Endothelial cell of umbilical vein (primary cell): ENCODE measurements at regions not wholly inside any gene's neighbourhood (a gene's known extent, or its start where the extent isn't known, plus 50 kb on each side); places are given as distances from the start of the nearest gene placed in this dataset.

Experiments
- BruUV-seq: library from RNA; stranded (reverse); fragments of 400-500 nt; replicated peaks from 2 replicates; lab custom pipeline; 2021; lab: Mats Ljungman, UMichigan
- CTCF ChIA-PET: fragments of 300-600, 350-600 bp; sonication (Branson Sonifier 250); formaldehyde crosslinking; loops from one replicate; lab custom pipeline; 2021; ENCODE audit warnings: antibody characterized with exemption, inconsistent platforms; lab: Charles Lee
- POLR2A ChIA-PET: fragments of 300-600, 350-600 bp; sonication (Branson Sonifier 250); formaldehyde crosslinking; loops from one replicate; lab custom pipeline; 2021; ENCODE audit warnings: antibody characterized with exemption, inconsistent platforms; lab: Charles Lee
- DNase-seq: peaks from one replicate; pipeline ENCODE4 v3.0.0-alpha.2; 2011; ENCODE audit warnings: low read depth, low spot score
- FAIRE-seq: peaks from 2 replicates; lab custom pipeline; 2011; peaks lifted over from hg19 to GRCh38; lab: Jason Lieb, UNC
- H2AFZ ChIP-seq: 2 replicates; pipeline ENCODE4 v1.6.0; 2012; ENCODE audit warnings: low read depth, low read length, control low read depth, inconsistent platforms
- H3K27ac ChIP-seq: 2 replicates; pipeline ENCODE4 v1.5.1; 2011; ENCODE audit warnings: low read depth, mild to moderate bottlenecking, control low read depth, low read length, moderate library complexity; ENCODE audit not compliant: insufficient read depth
- H3K27me3 ChIP-seq, 2 experiments: 2 replicates each; pipeline versions ENCODE4 v1.6.0 to v1.6.1; 2011; ENCODE audit warnings: low read length in 2 of 2, mixed read lengths in 1 of 2; ENCODE audit not compliant: control insufficient read depth in 2 of 2, insufficient read depth in 2 of 2
- H3K36me3 ChIP-seq, 2 experiments: 2 replicates in 1 of 2; 3 replicates in 1 of 2; pipeline ENCODE4 v1.5.1; 2011; ENCODE audit warnings: low read length in 2 of 2, mild to moderate bottlenecking in 1 of 2, moderate library complexity in 1 of 2; ENCODE audit not compliant: control insufficient read depth in 2 of 2, insufficient read depth in 2 of 2; ENCODE audit errors: extremely low read depth in 1 of 2
- H3K4me1 ChIP-seq: 3 replicates; pipeline ENCODE4 v1.5.1; 2011; ENCODE audit warnings: mild to moderate bottlenecking, low read length; ENCODE audit not compliant: control insufficient read depth, insufficient read depth; ENCODE audit errors: extremely low read depth
- H3K4me2 ChIP-seq: 2 replicates; pipeline ENCODE4 v1.6.1; 2011; ENCODE audit warnings: low read length, control low read depth, mixed read lengths; ENCODE audit not compliant: insufficient read depth
- H3K4me3 ChIP-seq, 3 experiments: fragments of 200-600 bp in 1 of 3; sonication (generic), shearing (Covaris generic) in 1 of 3; replicated peaks in 1 of 3; 2 replicates each; pipeline ENCODE4 v1.5.1; 2011 to 2016; ENCODE audit warnings: control low read depth in 3 of 3, low read length in 3 of 3, mild to moderate bottlenecking in 2 of 3, inconsistent platforms in 1 of 3, low read depth in 1 of 3, moderate library complexity in 1 of 3; ENCODE audit not compliant: insufficient read depth in 1 of 3
- H3K79me2 ChIP-seq: 2 replicates; pipeline ENCODE4 v1.6.0; 2012; ENCODE audit warnings: low read length, inconsistent platforms; ENCODE audit not compliant: control insufficient read depth, insufficient read depth
- H3K9ac ChIP-seq: replicated peaks from 2 replicates; pipeline ENCODE3; 2011; ENCODE audit warnings: low read length, control low read depth; ENCODE audit not compliant: insufficient read depth; ENCODE audit errors: extremely low read depth
- H3K9me1 ChIP-seq: replicated peaks from 3 replicates; pipeline ENCODE4 v1.6.0; 2011; ENCODE audit warnings: mild to moderate bottlenecking, low read length; ENCODE audit not compliant: control insufficient read depth, insufficient read depth; ENCODE audit errors: extremely low read depth
- H3K9me3 ChIP-seq: replicated peaks from 2 replicates; pipeline ENCODE4 v1.5.1; 2012; ENCODE audit warnings: low read length, inconsistent platforms; ENCODE audit not compliant: control insufficient read depth, insufficient read depth
- H4K20me1 ChIP-seq: replicated peaks from 2 replicates; pipeline ENCODE3; 2011; ENCODE audit warnings: mild to moderate bottlenecking, low read length; ENCODE audit not compliant: control insufficient read depth, insufficient read depth; ENCODE audit errors: extremely low read depth
- EZH2 ChIP-seq: IDR thresholded peaks from 2 replicates; pipeline ENCODE4 v1.6.1; 2012; ENCODE audit warnings: borderline replicate concordance, low read depth, mild to moderate bottlenecking, moderate library complexity, low read length, inconsistent platforms; ENCODE audit not compliant: severe bottlenecking
- FOS ChIP-seq: IDR thresholded peaks from 2 replicates; pipeline ENCODE4 v1.6.1; 2011; ENCODE audit warnings: mild to moderate bottlenecking, low read length, moderate library complexity, borderline replicate concordance; ENCODE audit not compliant: insufficient read depth
- GATA2 ChIP-seq: IDR thresholded peaks from 2 replicates; pipeline ENCODE4 v1.7.0; 2011; ENCODE audit warnings: low read depth, mild to moderate bottlenecking, moderate library complexity, mixed read lengths, low read length; ENCODE audit not compliant: insufficient read length, insufficient read depth
- JUN ChIP-seq: IDR thresholded peaks from 2 replicates; pipeline ENCODE4 v1.6.1; 2011; ENCODE audit warnings: borderline replicate concordance, low read depth; ENCODE audit not compliant: insufficient read length, insufficient read depth
- MAX ChIP-seq: IDR thresholded peaks from 2 replicates; pipeline ENCODE4 v1.6.1; 2011; ENCODE audit not compliant: insufficient read depth, insufficient read length
- MYC ChIP-seq: IDR thresholded peaks from one replicate; pipeline ENCODE4 v1.6.1; 2011; ENCODE audit warnings: mild to moderate bottlenecking, low read depth, low read length
- POLR2A ChIP-seq: IDR thresholded peaks from 2 replicates; pipeline ENCODE4 v1.6.1; 2012; ENCODE audit warnings: low read depth, mild to moderate bottlenecking, control low read depth, low read length
- POLR2AphosphoS5 ChIP-seq: IDR thresholded peaks from 2 replicates; pipeline ENCODE4 v1.6.1; 2012; ENCODE audit warnings: low read depth, mild to moderate bottlenecking, control low read depth, low read length, moderate library complexity; ENCODE audit not compliant: insufficient read depth
- dilution Hi-C: fragments of 300-500 bp; cut with MboI; formaldehyde crosslinking; loops from one replicate; pipeline ENCODE4 v1.15.0; 2019; ENCODE audit warnings: low sequenced_read_pairs; ENCODE audit not compliant: extremely low pct_ligation_motif_present
- intact Hi-C: fragments of 100-400 bp; cut with micrococcal nuclease; formaldehyde crosslinking; loops from one replicate; pipeline ENCODE4 v1.10.0; 2022
- TF ChIP-seq, protein P1 (sequence below), 2 donors: IDR thresholded peaks; 1 replicate in 1 of 2; 2 replicates in 1 of 2; pipeline ENCODE4 v1.5.1; 2011; ENCODE audit warnings: low read length in 2 of 2, mild to moderate bottlenecking in 2 of 2, moderate library complexity in 2 of 2, control low read depth in 1 of 2, inconsistent platforms in 1 of 2, low read depth in 1 of 2; ENCODE audit not compliant: insufficient read depth in 1 of 2; ENCODE audit errors: extremely low read depth in 1 of 2

- no peak overlapping the region for H3K9ac ChIP-seq
- BruUV-seq = no TSS peak
- peaks cover 29% of the 10 kb centered on the region for H3K4me1 ChIP-seq
- DNase-seq = no peak
- H3K9me1 ChIP-seq = no peaks in the 10 kb centered on the region
- no peaks in the 10 kb centered on the region for H3K9me3 ChIP-seq
- no peaks in the 10 kb centered on the region for H3K36me3 ChIP-seq
- intact Hi-C loops = no loop called here
- no peak overlapping the region for H3K27ac ChIP-seq
- no peak overlapping the region for H3K4me3 ChIP-seq
- ChIA-PET POLR2A (no interaction called here), CTCF (interaction anchor here (1.2 to 1.3 kb wide), 2 partner anchors 9 to 15 kb away, joined by 3 read pairs; no protein-coding TSS in a partner anchor)
- dilution Hi-C loops = no loop called here
- no peak for FAIRE-seq
- no peaks in the 10 kb centered on the region for H3K27me3 ChIP-seq
- no peak overlapping the region for H3K4me2 ChIP-seq
- no peaks in the 10 kb centered on the region for H4K20me1 ChIP-seq
- no peaks in the 10 kb centered on the region for H3K79me2 ChIP-seq
- no peak overlapping the region for H2AFZ ChIP-seq
- TF ChIP-seq MYC = no peak
- TF ChIP-seq FOS = no peak
- no peak for TF ChIP-seq POLR2AphosphoS5
- no peak for TF ChIP-seq JUN
- no peak for TF ChIP-seq GATA2
- TF ChIP-seq POLR2A = no peak
- no peak for TF ChIP-seq EZH2
- no peak for TF ChIP-seq MAX
- TF ChIP-seq, protein P1, sequence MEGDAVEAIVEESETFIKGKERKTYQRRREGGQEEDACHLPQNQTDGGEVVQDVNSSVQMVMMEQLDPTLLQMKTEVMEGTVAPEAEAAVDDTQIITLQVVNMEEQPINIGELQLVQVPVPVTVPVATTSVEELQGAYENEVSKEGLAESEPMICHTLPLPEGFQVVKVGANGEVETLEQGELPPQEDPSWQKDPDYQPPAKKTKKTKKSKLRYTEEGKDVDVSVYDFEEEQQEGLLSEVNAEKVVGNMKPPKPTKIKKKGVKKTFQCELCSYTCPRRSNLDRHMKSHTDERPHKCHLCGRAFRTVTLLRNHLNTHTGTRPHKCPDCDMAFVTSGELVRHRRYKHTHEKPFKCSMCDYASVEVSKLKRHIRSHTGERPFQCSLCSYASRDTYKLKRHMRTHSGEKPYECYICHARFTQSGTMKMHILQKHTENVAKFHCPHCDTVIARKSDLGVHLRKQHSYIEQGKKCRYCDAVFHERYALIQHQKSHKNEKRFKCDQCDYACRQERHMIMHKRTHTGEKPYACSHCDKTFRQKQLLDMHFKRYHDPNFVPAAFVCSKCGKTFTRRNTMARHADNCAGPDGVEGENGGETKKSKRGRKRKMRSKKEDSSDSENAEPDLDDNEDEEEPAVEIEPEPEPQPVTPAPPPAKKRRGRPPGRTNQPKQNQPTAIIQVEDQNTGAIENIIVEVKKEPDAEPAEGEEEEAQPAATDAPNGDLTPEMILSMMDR (IDR thresholded peaks at IDR 0.05; ENCODE audit: extremely low read depth in 1 of 2, insufficient read depth in 1 of 2, low read depth in 1 of 2, low read length in 2 of 2) = no peak
These were observed 168.8 kb downstream of the POLR2M start for GRCh38 chr15:57875347-57875746.
